ENCODE measurements at regions not wholly inside any gene's neighbourhood (a gene's known extent, or its start where the extent isn't known, plus 50 kb on each side); places are given as distances from the start of the nearest gene placed in this dataset.

DNA sequence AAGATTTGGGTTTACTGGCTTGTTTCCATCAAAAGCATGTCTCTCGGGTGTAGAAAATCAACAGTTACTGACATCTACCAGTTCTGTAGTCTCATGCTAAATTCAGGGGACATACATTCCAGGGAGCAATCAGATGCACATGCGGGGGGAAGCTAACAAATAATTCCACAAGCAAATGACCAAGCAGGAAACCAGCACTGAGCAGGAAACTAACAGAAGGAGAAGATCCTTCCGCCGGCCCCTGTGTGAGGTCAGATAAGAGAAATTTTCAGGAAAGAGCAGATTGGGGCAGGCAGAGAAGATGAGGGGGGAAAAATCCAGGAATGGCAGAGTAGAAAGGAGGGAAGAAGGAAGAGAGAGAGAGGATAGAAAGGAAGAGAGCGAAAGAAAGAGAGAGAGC lies 127.6 kb upstream of the TMCC3 start:
- DNase-seq = no peak

GRCh38 chr12:94775710-94776109 lies 125.4 kb upstream of the TMCC3 start:
- DNase-seq = no peak

DNA sequence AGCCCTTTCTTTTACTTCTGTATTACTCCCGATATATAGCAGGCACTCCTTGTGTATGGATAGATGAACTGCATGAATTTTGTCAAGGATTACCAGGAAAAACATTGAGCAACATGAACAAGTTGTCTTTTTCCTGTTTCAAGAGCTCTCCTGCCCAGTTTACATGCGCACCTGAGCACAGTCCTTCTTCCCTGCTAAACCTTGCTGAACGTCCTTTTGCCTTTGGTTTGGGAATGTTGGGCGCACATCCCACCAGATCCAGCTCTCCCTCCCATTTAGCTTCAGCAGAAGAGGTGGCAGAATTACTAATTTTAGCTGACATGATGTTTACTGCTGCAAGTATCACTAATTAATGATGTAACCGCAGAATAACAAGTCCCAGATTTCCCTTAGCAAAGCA lies 121.4 kb upstream of the TMCC3 start:
- no peak for DNase-seq

DNA sequence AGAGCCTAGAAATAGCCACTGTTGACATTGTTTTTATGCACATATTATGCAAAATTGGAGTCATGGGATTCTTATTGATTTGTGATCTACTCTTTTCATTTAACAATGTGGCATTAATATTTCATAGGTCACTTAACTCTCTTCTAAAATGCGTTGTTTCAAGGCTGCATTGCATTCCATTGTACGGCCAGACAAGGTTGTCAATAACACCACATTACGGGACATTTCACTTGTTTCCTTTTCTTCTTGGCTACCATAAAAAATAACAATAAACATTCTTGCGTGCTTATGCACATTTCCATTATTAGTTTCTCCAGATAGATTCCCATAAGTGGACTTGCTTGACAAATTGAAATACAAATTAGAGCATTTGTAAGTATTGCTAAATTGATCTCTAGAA lies 120.8 kb upstream of the TMCC3 start:
- DNase-seq = no peak

DNA sequence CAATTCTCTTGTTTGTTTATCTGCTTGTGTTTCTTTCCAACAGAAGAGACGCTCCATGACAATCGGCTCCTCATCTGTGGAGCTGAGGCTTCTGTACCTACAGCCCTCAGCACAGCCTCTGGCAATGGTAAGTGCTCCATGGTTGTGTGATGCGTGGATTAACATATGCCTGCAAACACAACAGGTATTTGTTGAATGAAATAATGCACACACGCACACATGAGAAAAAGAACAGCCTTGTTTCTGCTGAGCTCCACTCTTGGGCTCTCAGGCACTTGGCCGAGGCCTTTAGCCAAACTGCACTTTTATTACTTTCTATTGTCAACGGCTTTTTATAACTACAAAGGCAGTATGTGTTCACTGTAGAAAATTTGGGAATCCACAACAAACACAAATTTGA lies 120.4 kb upstream of the TMCC3 start:
- DNase-seq = no peak

DNA sequence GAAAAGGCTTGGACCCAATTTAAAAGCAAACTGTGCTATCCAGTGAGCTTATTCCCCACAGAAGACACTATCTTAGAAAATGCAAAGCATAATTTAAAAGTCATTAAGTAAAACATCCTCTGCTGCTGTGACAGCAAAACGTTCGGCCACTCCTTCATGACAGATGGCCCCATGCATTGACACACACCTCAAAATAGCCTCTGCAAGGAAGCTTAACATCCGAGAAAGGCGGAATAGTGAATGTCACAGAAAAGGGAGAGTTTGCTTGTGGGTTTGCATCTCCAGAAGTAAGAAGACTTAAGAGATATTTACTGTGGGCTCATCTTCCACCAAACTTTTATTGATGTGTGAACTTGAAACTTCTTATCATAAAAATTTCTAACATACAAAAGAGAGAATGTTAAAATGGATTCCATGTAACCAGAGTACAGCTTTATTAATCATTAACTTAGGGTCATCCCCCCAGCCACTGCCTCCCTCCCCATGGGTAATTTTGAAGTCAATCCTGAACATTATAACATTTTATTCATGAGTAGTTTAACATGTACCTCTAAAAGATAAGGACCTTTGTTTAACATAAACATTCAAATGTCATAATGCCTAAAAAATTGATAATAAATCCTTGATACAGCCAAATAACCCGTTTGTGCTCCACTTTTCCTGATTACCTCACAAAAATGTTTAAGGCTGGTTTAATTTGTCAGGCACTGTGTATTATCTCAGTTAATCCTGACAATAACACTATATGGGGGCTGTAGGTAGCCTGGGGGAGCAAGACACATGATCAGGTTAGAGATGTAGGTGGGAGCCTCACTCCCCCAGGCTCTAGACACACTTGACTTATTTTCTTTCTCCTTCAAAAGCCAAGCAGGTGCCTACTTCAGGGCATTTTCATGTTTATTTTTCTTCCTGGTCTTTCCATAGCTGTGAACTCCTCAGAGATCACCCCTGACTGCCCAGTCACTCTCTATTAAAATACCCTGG lies 119.7 kb upstream of the TMCC3 start:
- DNase-seq = no peak

DNA sequence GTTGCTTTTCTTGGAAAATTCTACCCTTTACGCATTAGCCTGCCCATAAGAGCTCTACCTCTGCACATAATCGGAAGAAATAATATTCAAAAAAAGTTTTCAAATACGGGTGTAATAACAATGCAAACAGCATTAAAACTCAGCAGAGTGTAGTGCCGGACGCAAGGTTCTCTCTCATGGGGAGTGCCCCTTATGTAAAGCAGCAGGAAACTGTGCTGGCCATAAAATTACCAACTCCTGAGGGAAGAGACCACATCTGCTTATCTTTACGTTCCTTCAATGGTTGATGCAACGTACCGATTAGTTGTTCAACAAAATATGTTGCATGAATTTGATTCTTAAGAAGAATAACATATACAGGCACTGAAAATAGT lies 118.7 kb upstream of the TMCC3 start:
- DNase-seq = peak in 1 of 2 donors; percentile 28

- no peak for DNase-seq
Measured at GRCh38 chr12:94768398-94769046, 118.2 kb upstream of the TMCC3 start.

GRCh38 chr12:94767956-94768355 lies 117.6 kb upstream of the TMCC3 start:
- DNase-seq = no peak

DNA sequence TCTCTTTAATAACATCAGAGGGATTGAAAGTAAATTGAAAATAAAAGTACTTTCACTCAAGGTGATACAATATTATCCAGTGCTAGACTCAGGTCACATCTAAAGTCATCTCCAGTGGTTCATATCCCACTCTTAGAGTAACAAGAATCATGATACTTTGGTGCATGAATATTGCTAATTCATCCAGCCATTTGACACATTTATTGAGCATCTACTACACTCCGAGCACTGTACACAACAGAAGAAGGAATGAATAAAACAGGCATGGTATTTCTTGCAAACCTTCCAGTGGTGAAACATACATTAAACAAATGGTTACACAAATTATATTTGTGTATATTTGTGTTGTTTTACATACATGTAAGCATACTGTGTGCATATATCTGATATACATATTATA lies 116.0 kb upstream of the TMCC3 start:
- DNase-seq = no peak

- no peak for DNase-seq
Measured at GRCh38 chr12:94763462-94763861, 113.1 kb upstream of the TMCC3 start.

GRCh38 chr12:94762943-94763342 lies 112.6 kb upstream of the TMCC3 start:
- no peak for DNase-seq

DNA sequence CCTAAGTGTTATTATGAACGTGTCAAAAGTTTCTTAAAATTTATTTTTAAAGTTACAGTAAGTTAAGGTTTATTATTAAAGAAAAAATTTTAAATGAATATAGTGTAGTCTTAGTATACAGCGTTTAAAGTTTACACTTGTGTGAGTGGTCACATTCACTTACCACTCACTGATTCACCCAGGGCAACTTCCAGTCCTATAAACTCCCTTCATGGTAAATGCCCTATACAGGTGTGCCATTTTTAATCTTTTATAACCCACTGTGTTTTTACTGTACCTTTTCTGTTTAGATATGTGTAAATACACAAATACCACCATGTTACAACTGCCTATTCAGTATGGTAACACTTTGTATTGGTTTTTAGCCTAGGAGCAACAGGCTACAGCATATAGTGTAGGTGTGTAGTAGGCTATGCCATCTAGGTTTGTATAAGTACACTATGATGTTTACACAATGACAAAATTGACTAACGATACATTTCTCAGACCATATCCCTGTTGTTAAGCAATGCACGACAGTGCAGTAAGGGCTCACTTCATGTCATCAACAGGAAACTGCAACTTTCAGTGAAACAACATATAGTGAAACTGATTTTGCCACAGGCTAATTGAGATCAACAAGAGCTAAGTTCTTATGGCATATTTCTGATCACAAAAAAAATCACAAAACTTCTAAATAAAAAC lies 112.0 kb upstream of the TMCC3 start:
- no peak for DNase-seq

DNA sequence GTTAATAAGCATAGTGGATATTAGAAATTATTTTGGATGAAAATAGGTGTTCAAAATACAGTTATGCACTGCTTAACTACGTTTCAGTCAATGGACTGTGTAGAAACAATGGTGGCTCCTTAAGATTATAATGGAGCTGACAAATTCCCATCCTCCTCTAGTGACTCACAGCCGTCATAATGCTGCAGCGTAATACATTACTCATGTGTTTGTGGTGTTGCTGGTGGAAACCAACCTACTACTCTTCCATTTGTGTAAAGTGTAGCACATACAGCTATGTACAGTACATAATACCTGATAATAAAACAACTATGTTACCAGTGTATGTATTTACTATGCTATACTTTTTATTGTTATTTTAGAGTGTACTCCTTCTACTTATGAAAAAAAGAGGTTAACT lies 111.2 kb upstream of the TMCC3 start:
- no peak for DNase-seq

- no peak for DNase-seq
Measured at GRCh38 chr12:94760786-94761185, 110.4 kb upstream of the TMCC3 start.

GRCh38 chr12:94756789-94757188 lies 106.4 kb upstream of the TMCC3 start:
- no peak for DNase-seq

DNA sequence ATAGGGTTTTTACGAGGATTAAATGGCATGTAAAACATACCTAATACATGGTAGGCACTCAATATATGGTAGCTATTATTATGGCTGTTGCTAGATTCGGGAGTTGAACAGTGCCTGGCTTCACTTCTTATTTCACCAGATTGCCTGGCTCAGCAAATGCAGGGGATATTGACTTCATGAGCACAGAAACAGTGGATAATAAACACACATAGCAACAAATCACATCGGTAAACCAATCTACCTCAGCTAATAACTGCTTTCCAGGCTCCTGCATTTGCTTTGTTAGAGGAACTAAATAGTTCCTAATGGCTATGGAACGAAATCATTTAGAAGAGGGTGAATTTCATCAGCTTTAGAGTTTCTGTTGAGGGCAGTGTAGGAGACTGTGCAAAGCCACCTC lies 105.2 kb upstream of the TMCC3 start:
- no peak for DNase-seq

DNA sequence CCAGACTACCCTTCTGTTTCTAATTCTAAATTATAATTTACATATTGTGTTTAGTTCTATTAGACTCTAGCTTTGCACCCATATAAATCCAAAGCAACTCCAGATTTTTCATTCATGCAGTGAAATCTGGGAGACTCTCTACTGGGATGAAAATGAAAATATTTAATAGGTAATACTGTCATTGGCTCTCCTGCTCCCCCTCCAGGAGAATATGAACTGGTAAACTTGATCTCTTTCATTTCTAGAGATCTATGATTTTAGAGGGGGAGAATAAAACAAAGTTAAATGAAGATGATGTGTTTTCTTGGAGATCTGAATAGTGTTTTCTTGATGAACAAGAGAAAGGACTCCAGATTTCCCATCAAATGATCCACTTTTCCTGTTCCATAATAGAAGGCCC lies 104.3 kb upstream of the TMCC3 start:
- no peak for DNase-seq

GRCh38 chr12:94753036-94753679 lies 102.8 kb upstream of the TMCC3 start:
- DNase-seq = no peak

DNA sequence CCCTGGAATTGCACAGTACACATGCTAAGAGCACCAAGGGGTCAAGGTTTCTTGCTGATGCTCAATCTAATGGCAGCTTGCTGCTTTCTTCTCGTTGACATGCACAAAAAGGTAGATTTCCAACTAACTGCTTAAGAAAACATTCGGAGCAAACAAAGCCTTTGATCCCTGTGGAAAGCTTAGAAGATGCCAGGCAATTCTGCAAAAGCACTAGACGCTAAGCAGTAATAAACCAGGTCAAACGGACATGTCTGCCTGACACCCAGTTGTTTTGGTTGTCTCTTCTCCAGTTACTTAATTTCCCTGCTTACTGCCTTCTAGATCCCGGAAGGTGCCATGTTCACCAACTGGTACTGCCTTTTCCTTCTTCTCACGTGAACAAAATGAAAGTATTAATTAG lies 100.5 kb upstream of the TMCC3 start:
- DNase-seq = no peak

- DNase-seq = no peak
Measured at GRCh38 chr12:94749890-94750289, 99.5 kb upstream of the TMCC3 start.

GRCh38 chr12:94749455-94749854 lies 99.1 kb upstream of the TMCC3 start:
- DNase-seq = no peak

DNA sequence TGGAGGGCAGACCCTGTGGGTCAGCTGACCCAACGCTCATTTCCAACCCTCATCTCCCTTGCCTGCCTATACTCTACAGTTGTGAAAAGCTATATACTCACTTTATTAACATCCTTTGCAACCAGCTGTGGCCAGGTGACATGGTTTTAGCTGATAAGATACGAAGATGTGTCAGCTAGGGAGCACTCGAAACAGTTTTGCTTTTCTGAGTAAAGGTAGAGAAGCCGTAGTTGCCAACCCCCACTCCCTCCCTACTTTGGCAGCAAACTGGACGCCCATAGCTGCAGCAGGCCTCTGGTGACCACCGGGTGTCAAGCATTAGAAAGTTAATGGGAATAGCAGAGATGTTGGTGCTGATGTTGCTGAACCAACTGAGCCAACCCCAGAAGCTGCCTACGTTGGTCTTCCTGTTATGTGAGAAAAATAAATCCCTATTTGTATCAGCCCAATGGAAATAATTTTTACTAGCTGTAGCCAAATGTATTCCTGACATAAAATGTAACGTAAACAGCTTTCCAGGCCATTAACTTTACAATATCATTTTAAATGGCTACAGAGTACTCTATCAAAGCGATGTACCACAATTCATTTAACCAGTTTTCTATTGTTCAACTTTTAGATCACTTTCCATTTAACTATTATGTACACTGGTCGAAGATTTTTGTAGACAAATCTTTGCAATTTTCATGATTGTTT lies 98.5 kb upstream of the TMCC3 start:
- no peak for DNase-seq

Data from CD4-positive, alpha-beta T cell treated with Interleukin-4 for 1 hour (primary cell).